OCI-LY1 (cell line): ENCODE measurements at regions not wholly inside any gene's neighbourhood (a gene's known extent, or its start where the extent isn't known, plus 50 kb on each side); places are given as distances from the start of the nearest gene placed in this dataset.

Source experiments
- CTCF ChIP-seq: fragments of 200-600 bp; sonication (generic), shearing (Covaris generic); IDR thresholded peaks from 2 replicates; pipeline ENCODE4 v1.5.1; 2017; ENCODE audit warnings: mild to moderate bottlenecking, antibody characterized with exemption, low read length, moderate library complexity, mixed read lengths
- EZH2 ChIP-seq: fragments of 200-600 bp; sonication (generic), shearing (Covaris generic); IDR thresholded peaks from 2 replicates; pipeline ENCODE4 v1.8.0; 2017; ENCODE audit warnings: borderline replicate concordance, mixed run types, mild to moderate bottlenecking, antibody characterized with exemption, low read length, moderate library complexity, mixed read lengths

DNA sequence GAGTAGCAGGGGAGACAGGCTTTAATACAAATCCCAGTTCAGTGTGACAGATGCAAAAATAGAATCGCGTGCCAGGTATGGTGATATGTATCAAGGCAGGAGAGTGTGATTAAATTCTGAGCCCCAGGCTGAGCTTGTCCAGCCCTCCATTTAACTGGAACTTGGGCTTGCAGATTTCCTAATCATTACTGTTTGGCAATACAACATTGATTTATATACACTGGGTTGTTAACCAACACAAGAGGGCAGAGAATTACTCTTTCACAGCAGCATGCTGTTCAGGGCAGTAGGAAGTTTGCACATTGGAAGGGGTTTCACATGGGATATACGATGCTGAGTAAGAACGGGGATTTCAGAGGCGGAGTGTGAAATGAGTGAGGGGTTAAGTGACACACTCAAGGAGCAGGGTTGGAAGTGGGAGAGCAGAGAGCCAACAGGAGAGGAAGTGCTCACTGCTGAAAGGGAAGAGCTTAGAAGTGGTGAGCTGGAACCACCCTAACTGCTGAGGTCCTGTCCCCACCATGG is 70.8 kb upstream of the ATXN1 start:
- TF ChIP-seq CTCF (no peak), EZH2 (no peak)
